ENCODE measurements at regions not wholly inside any gene's neighbourhood (a gene's known extent, or its start where the extent isn't known, plus 50 kb on each side); places are given as distances from the start of the nearest gene placed in this dataset.

DNA sequence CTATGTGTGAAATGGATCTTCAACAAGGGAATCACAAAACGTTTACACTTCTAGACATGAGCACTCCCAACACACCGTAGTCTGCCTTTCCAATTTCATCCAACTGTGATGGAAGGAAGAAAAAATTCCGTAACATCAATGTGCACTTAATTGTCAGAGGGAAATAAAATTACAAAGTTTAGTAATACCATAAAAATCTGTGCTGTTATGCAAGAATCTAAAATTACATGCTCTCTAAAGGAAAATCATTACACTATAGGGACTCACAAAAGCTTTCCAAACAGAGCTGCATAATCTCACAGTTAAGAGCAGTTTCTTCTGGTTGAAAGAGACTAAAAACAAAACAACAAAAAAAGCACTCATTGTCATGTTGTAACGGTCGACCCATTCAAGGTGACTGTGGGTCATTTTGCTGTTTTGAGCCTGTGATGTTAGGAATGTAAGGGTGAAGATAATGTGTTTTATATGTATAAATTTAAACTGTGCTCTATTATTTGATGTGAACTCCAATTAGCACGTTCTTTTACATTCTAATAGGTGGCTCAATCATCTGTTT lies 698.0 kb downstream of the TDRD15 start:
- Mint-ChIP-seq H3K27me3 (ENCODE audit: insufficient read depth, low read depth) (no peaks in the 10 kb centered on the region), H3K27ac (no peak overlapping the region), H3K4me3 (no peak overlapping the region), H3K9me3 (no peaks in the 10 kb centered on the region), H3K36me3 (no peaks in the 10 kb centered on the region), H3K4me1 (peaks cover 9% of the 10 kb centered on the region)
- Histone ChIP-seq H3K4me1 (peaks cover 20% of the 10 kb centered on the region), H2AFZ (replicated peaks) (peak overlapping the region; percentile 12), H3K36me3 (no peaks in the 10 kb centered on the region), H3K79me2 (ENCODE audit: low read depth) (no peaks in the 10 kb centered on the region), H3K9ac (no peak overlapping the region), H3K4me3 (no peak overlapping the region), H3K27me3 (no peaks in the 10 kb centered on the region), H4K20me1 (ENCODE audit: low read depth) (no peaks in the 10 kb centered on the region), H3K27ac (peak overlapping the region; percentile 6), H3K4me2 (no peak overlapping the region), H3F3A (ENCODE audit: low read depth) (no peaks in the 10 kb centered on the region), H3K9me3 (ENCODE audit: low read depth) (no peaks in the 10 kb centered on the region)
- DNase-seq (ENCODE audit: low spot score), result no peak
- TF ChIP-seq EZH2 (IDR thresholded peaks at IDR 0.05), result no peak
- TF ChIP-seq EZH2phosphoT487 (IDR thresholded peaks at IDR 0.05), result no peak
- TF ChIP-seq, protein P1, sequence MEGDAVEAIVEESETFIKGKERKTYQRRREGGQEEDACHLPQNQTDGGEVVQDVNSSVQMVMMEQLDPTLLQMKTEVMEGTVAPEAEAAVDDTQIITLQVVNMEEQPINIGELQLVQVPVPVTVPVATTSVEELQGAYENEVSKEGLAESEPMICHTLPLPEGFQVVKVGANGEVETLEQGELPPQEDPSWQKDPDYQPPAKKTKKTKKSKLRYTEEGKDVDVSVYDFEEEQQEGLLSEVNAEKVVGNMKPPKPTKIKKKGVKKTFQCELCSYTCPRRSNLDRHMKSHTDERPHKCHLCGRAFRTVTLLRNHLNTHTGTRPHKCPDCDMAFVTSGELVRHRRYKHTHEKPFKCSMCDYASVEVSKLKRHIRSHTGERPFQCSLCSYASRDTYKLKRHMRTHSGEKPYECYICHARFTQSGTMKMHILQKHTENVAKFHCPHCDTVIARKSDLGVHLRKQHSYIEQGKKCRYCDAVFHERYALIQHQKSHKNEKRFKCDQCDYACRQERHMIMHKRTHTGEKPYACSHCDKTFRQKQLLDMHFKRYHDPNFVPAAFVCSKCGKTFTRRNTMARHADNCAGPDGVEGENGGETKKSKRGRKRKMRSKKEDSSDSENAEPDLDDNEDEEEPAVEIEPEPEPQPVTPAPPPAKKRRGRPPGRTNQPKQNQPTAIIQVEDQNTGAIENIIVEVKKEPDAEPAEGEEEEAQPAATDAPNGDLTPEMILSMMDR (IDR thresholded peaks at IDR 0.05), result no peak

DNA sequence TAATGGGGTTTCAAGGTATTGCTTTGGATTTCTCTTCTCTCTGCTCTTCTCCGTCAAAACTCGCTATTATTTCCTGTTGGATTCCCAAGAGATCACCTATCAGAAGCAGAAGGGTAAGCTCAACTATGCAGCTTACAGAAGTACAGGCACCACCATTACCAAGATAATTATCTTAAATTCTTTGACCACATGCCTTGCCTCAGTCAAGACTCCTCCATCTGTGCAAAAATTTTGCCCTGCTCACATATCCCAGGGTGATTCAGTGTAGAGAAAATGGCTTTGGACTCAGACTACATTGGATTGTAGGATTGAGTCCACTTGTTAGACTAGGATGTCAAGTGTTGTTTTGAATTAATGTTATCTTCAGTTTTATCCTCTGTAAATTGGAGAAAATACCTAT lies 698.7 kb downstream of the TDRD15 start:
- H3K27ac ChIP-seq, result no peak overlapping the region
- no peak for DNase-seq (ENCODE audit: low spot score)
- no peak overlapping the region for H3K9ac ChIP-seq
- peaks cover 20% of the 10 kb centered on the region for H3K4me1 ChIP-seq
- no peak overlapping the region for H3K4me2 ChIP-seq
- H3K27ac Mint-ChIP-seq, result no peak overlapping the region
- H3K79me2 ChIP-seq (ENCODE audit: low read depth), result no peaks in the 10 kb centered on the region
- no peaks in the 10 kb centered on the region for H3K36me3 Mint-ChIP-seq
- no peaks in the 10 kb centered on the region for H3K27me3 ChIP-seq
- H3K27me3 Mint-ChIP-seq (ENCODE audit: insufficient read depth, low read depth), result no peaks in the 10 kb centered on the region
- no peaks in the 10 kb centered on the region for H3K9me3 Mint-ChIP-seq
- H3K4me1 Mint-ChIP-seq, result peaks cover 9% of the 10 kb centered on the region
- no peak overlapping the region for H3K4me3 Mint-ChIP-seq
- no peaks in the 10 kb centered on the region for H3F3A ChIP-seq (ENCODE audit: low read depth)
- H3K9me3 ChIP-seq (ENCODE audit: low read depth), result no peaks in the 10 kb centered on the region
- TF ChIP-seq EZH2 (IDR thresholded peaks at IDR 0.05) (no peak), EZH2phosphoT487 (IDR thresholded peaks at IDR 0.05) (no peak)
- TF ChIP-seq, protein P1 (IDR thresholded peaks at IDR 0.05), result no peak
- H3K36me3 ChIP-seq, result no peaks in the 10 kb centered on the region
- H2AFZ ChIP-seq (replicated peaks), result no peak overlapping the region
- no peaks in the 10 kb centered on the region for H4K20me1 ChIP-seq (ENCODE audit: low read depth)
- H3K4me3 ChIP-seq, result no peak overlapping the region

DNA sequence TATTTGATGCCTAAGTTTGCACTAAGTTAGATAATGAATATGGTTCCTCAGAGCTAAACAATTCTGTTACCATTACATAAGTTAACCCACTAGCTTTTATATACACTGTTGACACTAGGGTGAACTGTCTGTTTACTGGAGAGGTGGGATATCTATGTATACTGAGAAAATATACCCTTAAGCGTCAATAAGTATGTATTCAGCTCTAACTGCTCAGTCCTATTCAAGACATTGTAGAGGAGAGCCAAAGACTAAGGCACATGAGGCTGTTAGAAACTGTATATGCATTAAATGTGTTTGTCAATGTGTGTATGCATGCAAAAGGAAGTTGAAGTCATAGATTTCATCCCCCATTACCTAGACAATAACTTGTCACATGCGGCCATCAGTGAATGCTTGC lies 710.0 kb downstream of the TDRD15 start:
- H3K4me1 Mint-ChIP-seq, result no peaks in the 10 kb centered on the region
- no peaks in the 10 kb centered on the region for H4K20me1 ChIP-seq (ENCODE audit: low read depth)
- H3K4me2 ChIP-seq, result no peak overlapping the region
- H3K4me3 ChIP-seq, result no peak overlapping the region
- H3K9me3 ChIP-seq (ENCODE audit: low read depth), result no peaks in the 10 kb centered on the region
- no peaks in the 10 kb centered on the region for H3K27me3 Mint-ChIP-seq (ENCODE audit: insufficient read depth, low read depth)
- H3K79me2 ChIP-seq (ENCODE audit: low read depth), result no peaks in the 10 kb centered on the region
- no peak overlapping the region for H3K27ac ChIP-seq
- H3K27ac Mint-ChIP-seq, result no peak overlapping the region
- H3K4me3 Mint-ChIP-seq, result no peak overlapping the region
- no peak for DNase-seq (ENCODE audit: low spot score)
- TF ChIP-seq EZH2phosphoT487 (IDR thresholded peaks at IDR 0.05), result no peak
- TF ChIP-seq, protein P1 (IDR thresholded peaks at IDR 0.05), result no peak
- TF ChIP-seq EZH2 (IDR thresholded peaks at IDR 0.05), result no peak
- no peak overlapping the region for H3K9ac ChIP-seq
- H3K36me3 ChIP-seq, result no peaks in the 10 kb centered on the region
- no peaks in the 10 kb centered on the region for H3F3A ChIP-seq (ENCODE audit: low read depth)
- H3K9me3 Mint-ChIP-seq, result no peaks in the 10 kb centered on the region
- no peaks in the 10 kb centered on the region for H3K4me1 ChIP-seq
- no peaks in the 10 kb centered on the region for H3K36me3 Mint-ChIP-seq
- no peak overlapping the region for H2AFZ ChIP-seq (replicated peaks)
- H3K27me3 ChIP-seq, result no peaks in the 10 kb centered on the region
